ENCODE measurements at regions not wholly inside any gene's neighbourhood (a gene's known extent, or its start where the extent isn't known, plus 50 kb on each side); places are given as distances from the start of the nearest gene placed in this dataset.

DNA sequence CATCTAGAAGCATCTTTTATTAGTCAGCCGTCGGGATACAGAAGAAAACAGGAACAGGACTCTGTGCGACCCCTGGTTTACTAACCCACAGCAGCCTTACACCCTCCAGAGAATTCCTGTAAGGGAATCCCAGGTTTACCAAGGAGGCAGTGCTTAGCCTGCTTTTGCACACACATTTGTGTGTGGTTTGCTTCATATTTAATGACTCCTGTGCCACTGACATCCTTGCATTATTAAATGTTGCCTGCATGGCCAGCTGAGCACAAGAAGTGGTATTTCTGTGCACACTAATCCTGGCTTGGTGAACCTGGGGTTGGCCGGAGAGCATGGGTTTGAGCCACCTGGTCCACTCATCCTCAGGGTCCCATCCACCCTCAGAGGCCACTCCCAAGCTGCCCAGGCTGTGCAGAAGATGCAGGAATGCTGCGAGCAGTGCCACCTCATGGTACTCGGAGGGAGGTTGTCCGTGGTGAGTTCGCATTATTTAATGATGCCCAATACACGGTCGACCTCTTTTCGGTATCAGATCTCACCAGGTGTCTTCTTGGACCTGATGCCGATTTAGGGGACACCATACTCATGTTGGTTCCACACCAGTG, 152.4 kb upstream of the RTL1 start:
- Histone ChIP-seq H3K36me3 (ENCODE audit: control insufficient read depth, insufficient read depth, low read length) (no peaks in the 10 kb centered on the region), H3K4me3 (ENCODE audit: low read depth, low read length) (no peak overlapping the region), H3K27me3 (ENCODE audit: control insufficient read depth, insufficient read depth, low read length) (no peaks in the 10 kb centered on the region)
- FAIRE-seq, result no peak
- TF ChIP-seq, protein P1, sequence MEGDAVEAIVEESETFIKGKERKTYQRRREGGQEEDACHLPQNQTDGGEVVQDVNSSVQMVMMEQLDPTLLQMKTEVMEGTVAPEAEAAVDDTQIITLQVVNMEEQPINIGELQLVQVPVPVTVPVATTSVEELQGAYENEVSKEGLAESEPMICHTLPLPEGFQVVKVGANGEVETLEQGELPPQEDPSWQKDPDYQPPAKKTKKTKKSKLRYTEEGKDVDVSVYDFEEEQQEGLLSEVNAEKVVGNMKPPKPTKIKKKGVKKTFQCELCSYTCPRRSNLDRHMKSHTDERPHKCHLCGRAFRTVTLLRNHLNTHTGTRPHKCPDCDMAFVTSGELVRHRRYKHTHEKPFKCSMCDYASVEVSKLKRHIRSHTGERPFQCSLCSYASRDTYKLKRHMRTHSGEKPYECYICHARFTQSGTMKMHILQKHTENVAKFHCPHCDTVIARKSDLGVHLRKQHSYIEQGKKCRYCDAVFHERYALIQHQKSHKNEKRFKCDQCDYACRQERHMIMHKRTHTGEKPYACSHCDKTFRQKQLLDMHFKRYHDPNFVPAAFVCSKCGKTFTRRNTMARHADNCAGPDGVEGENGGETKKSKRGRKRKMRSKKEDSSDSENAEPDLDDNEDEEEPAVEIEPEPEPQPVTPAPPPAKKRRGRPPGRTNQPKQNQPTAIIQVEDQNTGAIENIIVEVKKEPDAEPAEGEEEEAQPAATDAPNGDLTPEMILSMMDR (IDR thresholded peaks at IDR 0.05; ENCODE audit: insufficient read depth, low read length, severe bottlenecking), result no peak
- no peak for DNase-seq (ENCODE audit: low read depth)

DNA sequence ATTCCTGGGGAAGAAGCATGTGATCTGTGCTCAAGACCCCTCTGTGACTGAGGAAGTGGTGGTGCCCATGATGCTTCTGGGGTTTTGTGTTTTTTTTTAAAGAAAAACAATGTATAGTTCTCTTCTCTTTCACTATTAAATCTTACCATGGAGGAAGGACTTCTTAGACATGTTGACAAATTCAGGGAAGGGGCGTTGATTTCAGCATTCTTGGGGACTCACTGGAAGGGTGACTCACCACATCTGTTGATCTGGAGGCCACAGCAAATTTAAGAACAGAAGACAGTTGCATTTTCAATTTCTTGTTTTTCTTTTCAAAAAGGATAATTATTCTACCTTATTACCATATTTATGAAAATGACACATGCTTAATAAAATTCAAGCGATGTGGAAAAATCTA, 152.9 kb upstream of the RTL1 start:
- no peak for FAIRE-seq
- DNase-seq (ENCODE audit: low read depth), result no peak
- no peaks in the 10 kb centered on the region for H3K27me3 ChIP-seq (ENCODE audit: control insufficient read depth, insufficient read depth, low read length)

DNA sequence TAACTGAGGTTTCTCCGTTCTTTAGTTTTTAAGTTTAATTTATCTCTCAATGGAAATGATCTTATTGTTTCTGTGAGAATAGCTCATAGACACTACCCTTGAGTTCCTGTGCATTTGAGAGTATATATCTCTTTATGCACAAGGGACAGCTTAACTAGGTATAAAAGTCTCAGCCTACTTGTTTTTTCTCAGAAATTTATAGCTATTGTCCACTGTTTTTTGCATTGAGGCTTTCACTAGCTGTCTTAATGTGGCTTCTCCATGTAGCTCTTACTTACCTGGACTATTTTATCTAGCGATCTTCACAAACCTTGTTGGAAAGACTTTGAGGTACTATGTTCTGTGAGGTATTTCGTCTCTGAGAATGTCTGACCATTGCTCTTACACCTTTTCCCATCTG, 153.9 kb upstream of the RTL1 start:
- no peaks in the 10 kb centered on the region for H3K36me3 ChIP-seq (ENCODE audit: control insufficient read depth, insufficient read depth, low read length)
- no peak for FAIRE-seq

More for the DNA sequence above, 152.9 kb upstream of the RTL1 start:
- Histone ChIP-seq H3K36me3 (ENCODE audit: control insufficient read depth, insufficient read depth, low read length) (no peaks in the 10 kb centered on the region), H3K4me3 (ENCODE audit: low read depth, low read length) (no peak overlapping the region)
- TF ChIP-seq, protein P1 (IDR thresholded peaks at IDR 0.05; ENCODE audit: insufficient read depth, low read length, severe bottlenecking), result no peak

DNA sequence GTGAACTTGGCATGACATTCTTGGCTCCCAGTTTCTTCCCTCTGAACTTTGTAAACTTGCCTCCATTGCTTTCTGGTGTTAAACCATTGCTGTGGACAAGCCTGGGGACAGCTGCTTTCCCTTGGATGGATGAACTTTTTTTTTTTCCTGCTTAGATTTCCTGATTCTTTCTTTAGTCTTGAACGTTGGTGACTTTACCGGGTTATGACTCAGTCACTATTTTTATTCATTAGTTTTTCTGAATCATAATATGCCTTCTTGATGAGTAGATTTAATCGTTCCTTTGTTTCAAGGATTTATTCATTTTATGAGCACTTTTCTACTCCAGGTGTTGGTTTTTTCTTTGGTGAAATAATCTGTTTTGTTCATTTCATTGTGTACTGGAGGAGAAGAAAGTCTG, 155.0 kb upstream of the RTL1 start:
- peak; percentile 21 for DNase-seq (ENCODE audit: low read depth)

More for the DNA sequence above, 153.9 kb upstream of the RTL1 start:
- TF ChIP-seq, protein P1 (IDR thresholded peaks at IDR 0.05; ENCODE audit: insufficient read depth, low read length, severe bottlenecking), result no peak
- DNase-seq (ENCODE audit: low read depth), result no peak
- Histone ChIP-seq H3K27me3 (ENCODE audit: control insufficient read depth, insufficient read depth, low read length) (no peaks in the 10 kb centered on the region), H3K4me3 (ENCODE audit: low read depth, low read length) (no peak overlapping the region)

DNA sequence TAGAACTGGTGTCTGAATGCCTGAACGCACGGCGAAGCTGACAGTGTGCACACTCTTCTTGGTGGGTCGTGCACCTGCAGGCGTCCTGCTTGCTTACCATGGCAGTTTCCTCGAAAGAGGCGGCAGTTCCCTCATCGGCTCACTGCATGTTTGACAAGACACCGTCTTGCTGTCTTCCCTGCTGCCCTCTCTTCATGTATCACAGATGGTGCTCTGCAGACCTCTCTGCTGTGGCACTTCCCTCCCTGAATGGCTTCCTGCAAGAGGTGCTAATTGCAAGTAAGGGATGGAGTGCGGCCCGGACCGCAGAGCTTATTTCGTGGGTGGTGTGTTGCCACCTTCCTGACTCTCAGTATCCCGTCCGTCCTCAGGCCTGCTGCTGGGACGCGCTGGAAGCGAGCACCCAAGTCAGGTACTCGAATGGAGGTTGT, 156.7 kb upstream of the RTL1 start:
- H3K4me3 ChIP-seq (ENCODE audit: low read depth, low read length), result no peak overlapping the region
- TF ChIP-seq, protein P1 (IDR thresholded peaks at IDR 0.05; ENCODE audit: insufficient read depth, low read length, severe bottlenecking), result no peak
- no peaks in the 10 kb centered on the region for H3K36me3 ChIP-seq (ENCODE audit: control insufficient read depth, insufficient read depth, low read length)
- no peak for DNase-seq (ENCODE audit: low read depth)
- no peak for FAIRE-seq
- H3K27me3 ChIP-seq (ENCODE audit: control insufficient read depth, insufficient read depth, low read length), result no peaks in the 10 kb centered on the region

More for the DNA sequence above, 155.0 kb upstream of the RTL1 start:
- Histone ChIP-seq H3K4me3 (ENCODE audit: low read depth, low read length) (no peak overlapping the region), H3K36me3 (ENCODE audit: control insufficient read depth, insufficient read depth, low read length) (no peaks in the 10 kb centered on the region), H3K27me3 (ENCODE audit: control insufficient read depth, insufficient read depth, low read length) (no peaks in the 10 kb centered on the region)
- no peak for FAIRE-seq
- TF ChIP-seq, protein P1 (IDR thresholded peaks at IDR 0.05; ENCODE audit: insufficient read depth, low read length, severe bottlenecking), result no peak

All from bronchial epithelial cell (primary cell).